ENCODE measurements at regions not wholly inside any gene's neighbourhood (a gene's known extent, or its start where the extent isn't known, plus 50 kb on each side); places are given as distances from the start of the nearest gene placed in this dataset.
A peak's percentile ranks its signal among the peaks of the same experiment; 100 is the strongest.

- peak; percentile 69 for DNase-seq
- no peaks in the 10 kb centered on the region for H3K4me1 ChIP-seq
- H3K27me3 ChIP-seq: no peaks in the 10 kb centered on the region
- intact Hi-C loops (cut with DNase I; ENCODE audit: low total_unique reads): no loop called here
- TF ChIP-seq POLR2A (IDR thresholded peaks at IDR 0.05) (no peak), CTCF (IDR thresholded peaks at IDR 0.05) (peak in 2 of 3 experiments; percentile 15 to 59)
- no peak overlapping the region for H3K27ac ChIP-seq
- H3K9me3 ChIP-seq: no peaks in the 10 kb centered on the region
- H3K36me3 ChIP-seq (ENCODE audit: low read depth, missing control alignments): no peaks in the 10 kb centered on the region
- WGBS, 2 donors: 20 to 21% methylated on average over 7 of the region's 7 CpGs
- no peak overlapping the region for H3K4me3 ChIP-seq
These were observed 75.4 kb upstream of the TMEM244 start for GRCh38 chr6:129936329-129937165.

GRCh38 chr6:129932321-129932720 is 71.2 kb upstream of the TMEM244 start:
- 91 to 100% methylated on average over 1 of the region's 1 CpG for WGBS, 2 donors
- H3K27me3 ChIP-seq: no peaks in the 10 kb centered on the region

GRCh38 chr6:129929433-129929832 is 68.3 kb upstream of the TMEM244 start:
- no peaks in the 10 kb centered on the region for H3K27me3 ChIP-seq
- no peak overlapping the region for H3K27ac ChIP-seq
- H3K4me1 ChIP-seq: no peaks in the 10 kb centered on the region
- no peak overlapping the region for H3K4me3 ChIP-seq
- WGBS, 2 donors: 70 to 83% methylated on average over 1 of the region's 1 CpG
- DNase-seq: no peak
- H3K36me3 ChIP-seq (ENCODE audit: low read depth, missing control alignments): no peaks in the 10 kb centered on the region
- intact Hi-C loops (cut with DNase I; ENCODE audit: low total_unique reads): no loop called here
- H3K9me3 ChIP-seq: no peaks in the 10 kb centered on the region
- TF ChIP-seq CTCF (IDR thresholded peaks at IDR 0.05) (no peak), POLR2A (IDR thresholded peaks at IDR 0.05) (no peak)

More at GRCh38 chr6:129932321-129932720, 71.2 kb upstream of the TMEM244 start:
- H3K36me3 ChIP-seq (ENCODE audit: low read depth, missing control alignments): no peaks in the 10 kb centered on the region
- no peak overlapping the region for H3K4me3 ChIP-seq
- no peak for DNase-seq
- H3K4me1 ChIP-seq: no peaks in the 10 kb centered on the region
- H3K9me3 ChIP-seq: no peaks in the 10 kb centered on the region
- intact Hi-C loops (cut with DNase I; ENCODE audit: low total_unique reads): no loop called here
- H3K27ac ChIP-seq: no peak overlapping the region
- no peak for TF ChIP-seq POLR2A (IDR thresholded peaks at IDR 0.05)
- TF ChIP-seq CTCF (IDR thresholded peaks at IDR 0.05): no peak

GRCh38 chr6:129923530-129924250 is 62.6 kb upstream of the TMEM244 start:
- no peak for DNase-seq
- no peaks in the 10 kb centered on the region for H3K27me3 ChIP-seq
- TF ChIP-seq POLR2A (IDR thresholded peaks at IDR 0.05): no peak
- no peak for TF ChIP-seq CTCF (IDR thresholded peaks at IDR 0.05)
- H3K9me3 ChIP-seq: no peaks in the 10 kb centered on the region
- intact Hi-C loops (cut with DNase I; ENCODE audit: low total_unique reads): no loop called here
- H3K36me3 ChIP-seq (ENCODE audit: low read depth, missing control alignments): no peaks in the 10 kb centered on the region
- H3K4me3 ChIP-seq: no peak overlapping the region
- no peak overlapping the region for H3K27ac ChIP-seq
- no peaks in the 10 kb centered on the region for H3K4me1 ChIP-seq
